ENCODE measurements at regions not wholly inside any gene's neighbourhood (a gene's known extent, or its start where the extent isn't known, plus 50 kb on each side); places are given as distances from the start of the nearest gene placed in this dataset.

DNA sequence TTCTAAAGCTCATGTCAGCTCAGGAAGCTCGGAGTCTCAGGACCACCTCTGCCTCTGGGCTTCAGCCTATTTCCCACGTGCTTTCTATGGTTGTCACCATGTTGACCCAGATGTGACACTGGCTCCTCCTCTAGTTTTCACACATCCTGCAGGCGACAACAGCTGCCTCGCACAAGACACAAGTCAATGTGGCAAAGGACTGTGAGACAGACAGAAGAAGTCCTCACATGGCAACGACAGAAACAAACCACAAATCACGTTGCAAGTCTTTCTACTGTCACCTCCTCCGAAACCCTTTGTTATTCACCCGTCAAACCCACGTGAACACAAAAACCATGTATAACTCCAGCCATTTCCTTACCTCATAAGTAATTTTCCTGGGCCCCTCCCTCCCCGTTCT lies 194.5 kb downstream of the MEX3B start:
- POLR2A ChIA-PET: no interaction called here
- 91% methylated on average over 9 of the region's 10 CpGs for WGBS (ENCODE audit: insufficient coverage)
- DNase-seq: no peak
- no peak overlapping the region for H3K4me3 ChIP-seq (ENCODE audit: control insufficient read depth in 1 of 7, extremely low read depth in 1 of 7, insufficient read depth in 4 of 7, low read depth in 2 of 7, low read length in 6 of 7)
- H3K36me3 ChIP-seq (ENCODE audit: control insufficient read depth in 4 of 4, insufficient read depth in 4 of 4, low read length in 3 of 4): no peaks in the 10 kb centered on the region
- no peaks in the 10 kb centered on the region for H3K9me3 ChIP-seq (ENCODE audit: control extremely low read depth in 1 of 5, control insufficient read depth in 4 of 5, insufficient read depth in 2 of 5, low read depth in 1 of 5, low read length in 4 of 5)
- H3K4me1 ChIP-seq (ENCODE audit: control extremely low read depth in 1 of 4, control insufficient read depth in 4 of 4, insufficient read depth in 4 of 4, low read length in 3 of 4): no peaks in the 10 kb centered on the region
- no peak overlapping the region for H3K27ac ChIP-seq (ENCODE audit: insufficient read depth in 1 of 2, low read depth in 1 of 2, low read length in 2 of 2, poor library complexity in 1 of 2, severe bottlenecking in 2 of 2)
- CTCF ChIA-PET: interaction anchor here (0.7 kb wide), 1 partner anchor 684 kb away, joined by 3 read pairs; no protein-coding TSS in a partner anchor
- no peaks in the 10 kb centered on the region for H3K27me3 ChIP-seq (replicated peaks in 2 of 5; ENCODE audit: control insufficient read depth in 4 of 5, insufficient read depth in 5 of 5, low read length in 4 of 5)

DNA sequence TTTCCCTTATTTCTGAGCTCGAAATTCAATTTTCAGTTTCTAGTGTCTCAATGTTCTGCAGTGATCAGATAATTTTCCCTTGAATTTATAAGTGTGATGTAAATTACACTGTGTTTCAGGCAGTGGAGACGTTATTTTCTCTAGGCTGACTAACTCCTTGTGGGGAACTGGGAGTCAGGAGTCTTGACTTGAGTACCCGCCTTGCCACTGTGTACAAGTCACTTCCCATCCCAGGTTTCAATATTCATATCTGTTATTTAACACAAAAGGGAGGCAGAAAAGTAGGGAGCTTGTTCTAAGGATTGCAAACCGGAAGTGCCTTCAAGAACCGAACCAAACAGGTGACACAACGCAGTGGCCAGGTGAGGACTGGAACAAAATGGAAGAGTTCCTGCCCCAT lies 196.5 kb downstream of the MEX3B start:
- H3K27me3 ChIP-seq (replicated peaks in 2 of 5; ENCODE audit: control insufficient read depth in 4 of 5, insufficient read depth in 5 of 5, low read length in 4 of 5): no peaks in the 10 kb centered on the region
- DNase-seq: no peak
- H3K36me3 ChIP-seq (ENCODE audit: control insufficient read depth in 4 of 4, insufficient read depth in 4 of 4, low read length in 3 of 4): no peaks in the 10 kb centered on the region
- WGBS (ENCODE audit: insufficient coverage): no CpG with 5 or more reads among the region's 6 CpGs
- H3K27ac ChIP-seq (ENCODE audit: insufficient read depth in 1 of 2, low read depth in 1 of 2, low read length in 2 of 2, poor library complexity in 1 of 2, severe bottlenecking in 2 of 2): no peak overlapping the region
- no peaks in the 10 kb centered on the region for H3K4me1 ChIP-seq (ENCODE audit: control extremely low read depth in 1 of 4, control insufficient read depth in 4 of 4, insufficient read depth in 4 of 4, low read length in 3 of 4)
- H3K9me3 ChIP-seq (ENCODE audit: control extremely low read depth in 1 of 5, control insufficient read depth in 4 of 5, insufficient read depth in 2 of 5, low read depth in 1 of 5, low read length in 4 of 5): no peaks in the 10 kb centered on the region
- ChIA-PET POLR2A (no interaction called here), CTCF (no interaction called here)
- no peak overlapping the region for H3K4me3 ChIP-seq (ENCODE audit: control insufficient read depth in 1 of 7, extremely low read depth in 1 of 7, insufficient read depth in 4 of 7, low read depth in 2 of 7, low read length in 6 of 7)

DNA sequence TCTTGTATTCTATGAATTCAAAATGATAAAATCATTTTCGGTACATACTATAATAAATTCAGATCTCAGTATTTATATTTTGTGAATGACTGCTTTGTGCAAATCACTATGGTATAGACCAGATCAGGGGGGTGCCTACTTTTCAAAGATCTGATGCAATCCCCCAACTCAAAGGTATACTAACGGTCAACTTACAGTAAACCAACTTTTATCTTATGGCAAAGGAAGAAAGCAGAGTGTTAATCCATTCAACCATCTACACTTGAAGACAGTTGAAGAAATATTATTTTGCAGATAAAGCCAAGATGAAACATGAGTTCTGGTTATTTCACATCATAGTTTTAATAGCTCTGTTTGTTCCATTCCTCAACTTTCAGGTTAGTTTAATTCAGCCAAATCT lies 197.1 kb downstream of the MEX3B start:
- DNase-seq: no peak
- no peaks in the 10 kb centered on the region for H3K27me3 ChIP-seq (replicated peaks in 2 of 5; ENCODE audit: control insufficient read depth in 4 of 5, insufficient read depth in 5 of 5, low read length in 4 of 5)
- ChIA-PET POLR2A (no interaction called here), CTCF (no interaction called here)
- no peaks in the 10 kb centered on the region for H3K9me3 ChIP-seq (ENCODE audit: control extremely low read depth in 1 of 5, control insufficient read depth in 4 of 5, insufficient read depth in 2 of 5, low read depth in 1 of 5, low read length in 4 of 5)
- no peak overlapping the region for H3K27ac ChIP-seq (ENCODE audit: insufficient read depth in 1 of 2, low read depth in 1 of 2, low read length in 2 of 2, poor library complexity in 1 of 2, severe bottlenecking in 2 of 2)
- no peaks in the 10 kb centered on the region for H3K4me1 ChIP-seq (ENCODE audit: control extremely low read depth in 1 of 4, control insufficient read depth in 4 of 4, insufficient read depth in 4 of 4, low read length in 3 of 4)
- no peak overlapping the region for H3K4me3 ChIP-seq (ENCODE audit: control insufficient read depth in 1 of 7, extremely low read depth in 1 of 7, insufficient read depth in 4 of 7, low read depth in 2 of 7, low read length in 6 of 7)
- no peaks in the 10 kb centered on the region for H3K36me3 ChIP-seq (ENCODE audit: control insufficient read depth in 4 of 4, insufficient read depth in 4 of 4, low read length in 3 of 4)
- no CpG with 5 or more reads among the region's 2 CpGs for WGBS (ENCODE audit: insufficient coverage)

DNA sequence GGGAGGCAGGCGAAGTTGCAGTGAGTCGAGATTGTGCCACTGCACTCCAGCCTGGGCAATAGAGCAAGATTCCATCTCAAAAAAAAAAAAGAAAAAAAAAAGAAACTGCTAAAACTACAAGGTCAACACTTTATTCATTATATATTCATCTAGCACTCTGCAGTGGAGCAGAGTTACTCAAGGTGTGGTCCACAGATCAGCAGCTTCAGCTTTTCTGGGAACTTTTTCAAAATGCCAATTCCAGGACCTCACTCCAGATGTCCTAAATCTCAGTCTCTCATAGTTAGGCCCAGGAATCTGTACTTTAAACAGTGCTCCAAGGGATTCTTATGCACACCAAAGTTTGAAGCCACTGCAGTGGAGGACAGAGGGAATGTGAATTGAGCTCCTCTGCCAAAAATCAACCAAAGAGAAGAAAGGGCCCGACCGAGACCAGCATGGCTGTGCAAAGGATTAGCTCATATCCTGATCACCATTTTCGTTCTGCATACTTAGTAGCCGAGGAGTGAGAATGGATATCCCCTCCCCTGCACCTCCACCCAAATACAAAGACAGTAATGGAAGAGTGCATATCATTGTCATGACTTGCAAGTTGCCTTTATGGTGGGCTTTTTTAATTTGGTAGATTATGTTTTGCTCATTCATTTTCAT lies 201.9 kb downstream of the MEX3B start:
- no peaks in the 10 kb centered on the region for H3K4me1 ChIP-seq (ENCODE audit: control extremely low read depth in 1 of 4, control insufficient read depth in 4 of 4, insufficient read depth in 4 of 4, low read length in 3 of 4)
- ChIA-PET CTCF (no interaction called here), POLR2A (no interaction called here)
- H3K4me3 ChIP-seq (ENCODE audit: control insufficient read depth in 1 of 7, extremely low read depth in 1 of 7, insufficient read depth in 4 of 7, low read depth in 2 of 7, low read length in 6 of 7): no peak overlapping the region
- no peaks in the 10 kb centered on the region for H3K36me3 ChIP-seq (ENCODE audit: control insufficient read depth in 4 of 4, insufficient read depth in 4 of 4, low read length in 3 of 4)
- 100% methylated on average over 2 of the region's 6 CpGs for WGBS (ENCODE audit: insufficient coverage)
- H3K27me3 ChIP-seq (replicated peaks in 2 of 5; ENCODE audit: control insufficient read depth in 4 of 5, insufficient read depth in 5 of 5, low read length in 4 of 5): no peaks in the 10 kb centered on the region
- DNase-seq: no peak
- H3K9me3 ChIP-seq (ENCODE audit: control extremely low read depth in 1 of 5, control insufficient read depth in 4 of 5, insufficient read depth in 2 of 5, low read depth in 1 of 5, low read length in 4 of 5): no peaks in the 10 kb centered on the region
- no peak overlapping the region for H3K27ac ChIP-seq (ENCODE audit: insufficient read depth in 1 of 2, low read depth in 1 of 2, low read length in 2 of 2, poor library complexity in 1 of 2, severe bottlenecking in 2 of 2)

DNA sequence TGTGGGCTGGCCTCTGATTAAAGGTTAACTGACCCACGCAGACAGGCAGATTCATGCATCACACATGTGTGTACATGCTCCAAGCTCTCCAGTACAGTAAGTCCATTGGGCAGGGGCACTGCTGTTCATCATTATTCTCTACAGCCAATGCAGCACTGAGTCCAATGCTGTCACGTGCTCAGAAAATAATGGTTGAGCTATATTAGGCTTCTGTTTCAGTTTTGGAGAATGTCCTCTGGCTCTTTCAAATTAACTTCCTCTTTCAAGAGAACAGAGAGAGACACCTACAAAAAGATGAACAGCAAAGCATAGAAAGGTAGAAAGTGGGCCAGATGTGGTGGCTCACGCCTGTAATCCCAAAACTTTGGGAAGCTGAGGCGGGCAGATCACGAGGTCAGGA lies 202.6 kb downstream of the MEX3B start:
- Histone ChIP-seq H3K27me3 (replicated peaks in 2 of 5; ENCODE audit: control insufficient read depth in 4 of 5, insufficient read depth in 5 of 5, low read length in 4 of 5) (no peaks in the 10 kb centered on the region), H3K4me1 (ENCODE audit: control extremely low read depth in 1 of 4, control insufficient read depth in 4 of 4, insufficient read depth in 4 of 4, low read length in 3 of 4) (no peaks in the 10 kb centered on the region), H3K9me3 (ENCODE audit: control extremely low read depth in 1 of 5, control insufficient read depth in 4 of 5, insufficient read depth in 2 of 5, low read depth in 1 of 5, low read length in 4 of 5) (no peaks in the 10 kb centered on the region), H3K36me3 (ENCODE audit: control insufficient read depth in 4 of 4, insufficient read depth in 4 of 4, low read length in 3 of 4) (no peaks in the 10 kb centered on the region), H3K27ac (ENCODE audit: insufficient read depth in 1 of 2, low read depth in 1 of 2, low read length in 2 of 2, poor library complexity in 1 of 2, severe bottlenecking in 2 of 2) (no peak overlapping the region), H3K4me3 (ENCODE audit: control insufficient read depth in 1 of 7, extremely low read depth in 1 of 7, insufficient read depth in 4 of 7, low read depth in 2 of 7, low read length in 6 of 7) (no peak overlapping the region)
- 100% methylated on average over 2 of the region's 5 CpGs for WGBS (ENCODE audit: insufficient coverage)
- ChIA-PET CTCF (no interaction called here), POLR2A (no interaction called here)
- no peak for DNase-seq

DNA sequence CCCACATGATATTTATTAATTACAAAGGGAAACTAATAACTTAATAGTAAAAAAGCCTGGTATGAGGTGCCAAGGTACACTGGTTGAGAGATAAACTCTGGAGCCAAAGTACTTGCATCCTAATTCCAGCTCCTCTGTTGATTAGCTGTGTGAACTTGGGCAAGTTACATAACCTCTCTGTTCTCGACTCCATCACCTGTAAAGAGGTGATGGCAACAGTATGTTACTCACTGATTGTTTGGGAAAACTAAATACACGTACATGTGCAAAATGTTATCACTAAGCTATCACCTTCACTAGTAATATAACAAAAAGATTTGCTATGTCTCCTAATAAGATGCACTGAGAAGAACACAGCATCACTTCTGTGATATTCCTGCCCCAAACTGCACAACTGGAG lies 206.4 kb downstream of the MEX3B start:
- H3K27ac ChIP-seq (ENCODE audit: insufficient read depth in 1 of 2, low read depth in 1 of 2, low read length in 2 of 2, poor library complexity in 1 of 2, severe bottlenecking in 2 of 2): no peak overlapping the region
- no peak overlapping the region for H3K4me3 ChIP-seq (ENCODE audit: control insufficient read depth in 1 of 7, extremely low read depth in 1 of 7, insufficient read depth in 4 of 7, low read depth in 2 of 7, low read length in 6 of 7)
- no peaks in the 10 kb centered on the region for H3K36me3 ChIP-seq (ENCODE audit: control insufficient read depth in 4 of 4, insufficient read depth in 4 of 4, low read length in 3 of 4)
- no peak for DNase-seq
- WGBS (ENCODE audit: insufficient coverage): no CpG with 5 or more reads among the region's 2 CpGs
- no peaks in the 10 kb centered on the region for H3K27me3 ChIP-seq (replicated peaks in 2 of 5; ENCODE audit: control insufficient read depth in 4 of 5, insufficient read depth in 5 of 5, low read length in 4 of 5)
- ChIA-PET POLR2A (no interaction called here), CTCF (no interaction called here)
- no peaks in the 10 kb centered on the region for H3K4me1 ChIP-seq (ENCODE audit: control extremely low read depth in 1 of 4, control insufficient read depth in 4 of 4, insufficient read depth in 4 of 4, low read length in 3 of 4)
- H3K9me3 ChIP-seq (ENCODE audit: control extremely low read depth in 1 of 5, control insufficient read depth in 4 of 5, insufficient read depth in 2 of 5, low read depth in 1 of 5, low read length in 4 of 5): no peaks in the 10 kb centered on the region

DNA sequence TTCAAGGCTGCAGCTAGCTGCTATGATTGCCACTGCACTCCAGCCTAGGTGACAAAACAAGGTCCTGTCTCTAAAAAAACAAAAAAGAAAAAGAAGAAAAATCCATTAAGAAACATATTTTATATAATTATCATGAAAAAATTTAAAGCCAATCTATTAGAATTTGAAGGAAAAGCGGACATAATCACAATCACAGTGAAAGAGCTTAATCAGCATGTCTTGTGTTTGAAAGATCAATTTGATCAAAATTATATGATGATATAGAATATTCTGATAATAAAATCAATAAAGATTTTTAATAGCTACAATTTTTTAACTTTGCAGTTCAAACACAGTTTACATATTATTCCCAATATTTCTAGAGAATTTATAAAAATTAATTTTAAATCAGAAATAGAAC lies 210.1 kb downstream of the MEX3B start:
- H3K27me3 ChIP-seq (replicated peaks in 2 of 5; ENCODE audit: control insufficient read depth in 4 of 5, insufficient read depth in 5 of 5, low read length in 4 of 5): no peaks in the 10 kb centered on the region
- CTCF ChIA-PET: no interaction called here
- WGBS (ENCODE audit: insufficient coverage): no CpG with 5 or more reads among the region's 1 CpG
- H3K9me3 ChIP-seq (ENCODE audit: control extremely low read depth in 1 of 5, control insufficient read depth in 4 of 5, insufficient read depth in 2 of 5, low read depth in 1 of 5, low read length in 4 of 5): peaks cover 0 to 4% (median 0%) of the 10 kb centered on the region in 5 experiments
- no peak for DNase-seq
- no peak overlapping the region for H3K27ac ChIP-seq (ENCODE audit: insufficient read depth in 1 of 2, low read depth in 1 of 2, low read length in 2 of 2, poor library complexity in 1 of 2, severe bottlenecking in 2 of 2)
- H3K4me1 ChIP-seq (ENCODE audit: control extremely low read depth in 1 of 4, control insufficient read depth in 4 of 4, insufficient read depth in 4 of 4, low read length in 3 of 4): no peaks in the 10 kb centered on the region
- H3K4me3 ChIP-seq (ENCODE audit: control insufficient read depth in 1 of 7, extremely low read depth in 1 of 7, insufficient read depth in 4 of 7, low read depth in 2 of 7, low read length in 6 of 7): no peak overlapping the region
- POLR2A ChIA-PET: no interaction called here
- H3K36me3 ChIP-seq (ENCODE audit: control insufficient read depth in 4 of 4, insufficient read depth in 4 of 4, low read length in 3 of 4): no peaks in the 10 kb centered on the region

Measured in common myeloid progenitor, CD34-positive (primary cell).